Fibroblast of pulmonary artery (primary cell): ENCODE measurements at regions not wholly inside any gene's neighbourhood (a gene's known extent, or its start where the extent isn't known, plus 50 kb on each side); places are given as distances from the start of the nearest gene placed in this dataset.

ENCODE experiments used
- DNase-seq: peaks from one replicate; pipeline ENCODE4 v3.0.0-alpha.2; 2010; ENCODE audit warnings: low read depth
- H3K4me3 ChIP-seq: replicated peaks from 2 replicates; pipeline ENCODE4 v1.5.1; 2011; ENCODE audit warnings: low read depth, mild to moderate bottlenecking, control low read depth, low read length, moderate library complexity
- CTCF ChIP-seq: IDR thresholded peaks from 2 replicates; pipeline ENCODE4 v1.5.1; 2011; ENCODE audit warnings: mild to moderate bottlenecking, control low read depth, low read length, inconsistent platforms; ENCODE audit errors: missing control alignments

GRCh38 chr12:43282106-43282505, 269.9 kb downstream of the ADAMTS20 start:
- TF ChIP-seq CTCF = peak; percentile 51
- DNase-seq = peak; percentile 77
- H3K4me3 ChIP-seq = no peak overlapping the region

GRCh38 chr12:43281563-43281962, 270.4 kb downstream of the ADAMTS20 start:
- no peak for DNase-seq
- H3K4me3 ChIP-seq = no peak overlapping the region
- no peak for TF ChIP-seq CTCF

GRCh38 chr12:43278541-43278832, 273.5 kb downstream of the ADAMTS20 start:
- no peak for TF ChIP-seq CTCF
- no peak overlapping the region for H3K4me3 ChIP-seq
- DNase-seq = no peak

- no peak for TF ChIP-seq CTCF
- DNase-seq = peak; percentile 80
- no peak overlapping the region for H3K4me3 ChIP-seq
Observed at GRCh38 chr12:43277651-43278540, 274.1 kb downstream of the ADAMTS20 start.

GRCh38 chr12:43273467-43273866, 278.5 kb downstream of the ADAMTS20 start:
- TF ChIP-seq CTCF = no peak
- H3K4me3 ChIP-seq = no peak overlapping the region
- DNase-seq = no peak

- no peak for TF ChIP-seq CTCF
- DNase-seq = no peak
- no peak overlapping the region for H3K4me3 ChIP-seq
Observed at GRCh38 chr12:43271659-43272058, 280.3 kb downstream of the ADAMTS20 start.

GRCh38 chr12:43267818-43268217, 284.2 kb downstream of the ADAMTS20 start:
- peak; percentile 39 for DNase-seq
- H3K4me3 ChIP-seq = no peak overlapping the region
- no peak for TF ChIP-seq CTCF
